RPMI8226 (cell line): ENCODE measurements at regions not wholly inside any gene's neighbourhood (a gene's known extent, or its start where the extent isn't known, plus 50 kb on each side); places are given as distances from the start of the nearest gene placed in this dataset.

Source experiments
- DNase-seq: peaks from one replicate; pipeline ENCODE4 v3.0.0-alpha.2; 2015

DNA sequence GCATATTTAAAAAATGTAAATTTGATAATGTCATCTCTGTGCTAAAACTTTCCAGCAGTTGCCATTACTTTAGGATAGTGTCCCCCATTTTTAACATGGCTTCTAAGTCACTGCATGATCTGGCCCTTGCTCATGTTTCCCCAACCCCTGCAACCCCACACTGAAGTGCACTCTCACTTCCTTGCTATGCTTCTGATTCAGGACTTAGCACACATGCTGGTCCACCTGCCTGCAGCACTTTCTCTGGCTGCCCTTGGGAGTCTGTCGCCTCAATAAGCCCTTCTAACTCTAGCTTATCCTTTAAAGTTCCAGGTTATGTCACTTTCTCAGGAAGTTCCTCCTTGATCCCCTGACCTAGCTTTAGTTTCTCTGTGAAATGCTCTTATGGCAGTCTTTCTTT, 241.0 kb downstream of the POSTN start:
- no peak for DNase-seq

DNA sequence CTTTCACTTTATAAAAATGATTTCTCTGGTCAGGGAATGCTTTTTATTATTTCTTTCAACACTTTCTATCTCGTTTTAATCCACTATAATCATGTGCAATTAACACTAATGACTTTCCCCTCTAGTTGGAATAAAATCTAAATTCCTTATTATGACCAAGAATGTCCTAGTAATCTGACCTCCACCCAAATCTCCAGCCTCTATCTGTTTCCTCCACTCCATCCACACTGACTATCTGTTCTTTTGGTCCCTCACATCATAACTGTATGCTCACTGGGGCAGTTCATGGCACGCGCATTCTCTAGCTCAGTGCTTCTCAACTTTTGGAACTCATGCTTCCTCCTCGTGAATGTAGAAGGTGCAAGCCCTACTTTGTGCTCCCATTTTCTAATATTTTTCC, 244.7 kb downstream of the POSTN start:
- no peak for DNase-seq

DNA sequence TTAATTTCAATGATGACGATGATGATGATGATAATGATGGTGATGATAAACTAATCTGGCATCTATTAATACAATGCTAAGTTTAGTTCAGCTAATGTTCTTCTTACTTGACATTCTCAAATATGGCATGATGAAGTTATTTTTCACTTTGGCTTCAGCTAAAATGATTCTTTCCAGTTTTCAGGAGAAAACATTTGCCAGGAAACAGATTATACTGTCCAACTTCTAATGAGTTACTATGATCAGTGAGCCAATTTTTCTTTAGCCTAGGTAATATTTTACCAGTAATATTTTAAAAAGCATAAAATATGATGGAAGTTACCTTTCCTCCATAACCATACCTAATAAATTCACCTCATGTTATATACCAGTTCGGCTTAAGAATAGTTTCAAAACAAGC, 245.7 kb upstream of the CSNK1A1L start:
- DNase-seq, result no peak

DNA sequence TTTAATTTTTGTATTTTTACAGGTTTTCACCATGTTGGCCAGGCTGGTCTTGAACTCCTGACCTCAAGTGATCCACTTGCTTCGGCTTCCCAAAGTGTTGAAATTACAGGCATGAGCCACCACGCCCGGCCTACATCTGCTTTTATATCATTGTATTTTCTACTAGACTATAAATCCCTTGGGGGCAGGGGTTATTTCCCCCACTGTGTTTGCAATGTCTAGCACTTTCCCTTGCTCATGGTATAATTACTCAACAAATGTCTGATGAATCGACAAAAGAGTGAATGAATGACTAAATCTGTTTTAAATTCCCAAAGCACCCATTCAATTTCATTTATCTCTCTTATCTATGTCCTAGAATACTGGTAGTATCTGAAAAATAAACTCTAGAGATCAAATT, 244.5 kb upstream of the CSNK1A1L start:
- DNase-seq, result no peak

DNA sequence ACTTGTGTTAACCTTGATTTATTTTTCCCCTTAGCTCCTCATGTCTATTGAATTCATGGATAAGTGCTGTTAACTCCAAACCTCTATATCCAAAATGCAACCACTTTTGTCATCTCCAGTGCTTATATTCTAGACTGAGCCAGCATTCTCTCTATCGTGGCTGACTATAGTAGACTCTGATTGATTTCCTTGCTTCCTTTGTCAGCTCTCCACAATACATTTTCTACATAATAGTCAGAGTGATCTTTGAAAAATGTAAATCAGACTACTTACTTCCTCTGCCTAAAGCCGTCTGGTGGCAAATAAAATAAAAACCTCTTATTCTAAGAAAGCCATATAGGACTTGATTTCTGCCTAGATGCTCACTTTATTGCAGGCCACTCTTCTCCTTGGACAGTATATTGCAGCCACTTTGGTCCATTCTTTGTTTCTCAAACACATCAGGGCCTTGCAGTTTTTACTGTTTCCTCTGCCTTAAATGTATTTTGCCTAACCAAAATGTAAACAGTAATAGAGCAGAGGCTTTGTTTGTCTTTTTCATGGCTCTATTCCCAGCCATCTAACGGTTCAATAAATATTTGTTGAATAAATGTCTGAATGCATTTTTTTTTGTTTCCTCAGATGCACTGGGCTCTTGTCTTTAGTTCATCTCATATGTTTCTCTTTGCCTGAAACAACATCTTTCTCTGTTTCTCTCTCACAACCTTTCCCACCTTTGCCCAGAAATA, 243.6 kb upstream of the CSNK1A1L start:
- no peak for DNase-seq

DNA sequence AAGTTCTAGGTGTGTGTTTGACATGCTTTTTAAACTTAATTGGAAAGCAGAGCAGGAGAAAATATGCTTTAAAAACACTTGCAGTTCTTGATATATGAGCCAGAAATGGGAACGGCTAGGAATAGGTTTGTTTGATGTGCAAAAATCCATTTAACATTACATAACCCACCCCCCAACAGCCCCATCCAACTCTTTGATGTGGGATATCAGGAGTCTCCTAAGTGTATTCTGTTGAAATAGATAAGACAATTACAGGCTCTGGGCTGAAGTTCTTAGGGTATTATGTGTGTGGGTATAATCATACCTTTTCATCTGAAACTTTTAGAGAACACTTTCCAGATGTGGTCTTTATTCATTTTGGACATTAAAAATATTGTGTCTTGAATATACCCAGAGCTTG, 240.4 kb upstream of the CSNK1A1L start:
- no peak for DNase-seq

DNA sequence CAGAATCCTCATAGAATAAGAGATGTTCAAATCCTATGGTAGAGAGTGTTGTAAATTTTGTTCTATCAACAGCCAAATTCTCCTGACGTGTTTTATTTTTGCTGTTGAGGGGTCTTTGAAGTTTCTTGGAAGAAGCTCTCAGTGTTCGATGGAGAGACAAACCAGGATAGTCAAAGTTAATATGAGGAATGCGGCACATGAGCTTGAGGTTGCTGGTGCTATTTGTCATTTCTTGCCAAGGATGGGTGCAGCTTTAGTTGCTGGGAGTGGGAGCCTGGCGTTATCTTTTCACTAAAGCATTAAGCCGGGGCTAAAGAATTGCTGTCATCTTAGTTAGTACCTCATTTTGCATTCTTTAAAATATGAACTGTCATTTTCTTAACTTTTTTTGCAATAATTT, 239.9 kb upstream of the CSNK1A1L start:
- DNase-seq, result no peak

DNA sequence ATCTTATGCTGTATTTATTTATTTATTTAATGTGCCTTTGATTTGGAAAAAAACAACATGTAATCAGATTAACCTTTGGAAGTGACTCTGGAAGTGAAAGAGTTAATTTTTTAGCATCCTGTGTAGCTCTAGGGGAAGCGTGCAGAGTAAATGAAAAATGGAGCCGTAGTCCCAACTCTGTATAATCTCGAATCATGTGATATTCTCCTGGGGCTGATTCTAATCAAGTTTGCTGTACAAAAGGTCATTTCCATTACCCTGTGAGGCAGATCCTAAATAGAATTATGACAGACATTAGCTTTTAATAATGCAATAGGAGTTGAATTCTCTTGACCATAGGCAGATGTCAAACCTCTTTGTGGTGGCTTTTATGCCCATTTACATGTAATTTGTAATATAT, 238.6 kb upstream of the CSNK1A1L start:
- DNase-seq, result no peak

DNA sequence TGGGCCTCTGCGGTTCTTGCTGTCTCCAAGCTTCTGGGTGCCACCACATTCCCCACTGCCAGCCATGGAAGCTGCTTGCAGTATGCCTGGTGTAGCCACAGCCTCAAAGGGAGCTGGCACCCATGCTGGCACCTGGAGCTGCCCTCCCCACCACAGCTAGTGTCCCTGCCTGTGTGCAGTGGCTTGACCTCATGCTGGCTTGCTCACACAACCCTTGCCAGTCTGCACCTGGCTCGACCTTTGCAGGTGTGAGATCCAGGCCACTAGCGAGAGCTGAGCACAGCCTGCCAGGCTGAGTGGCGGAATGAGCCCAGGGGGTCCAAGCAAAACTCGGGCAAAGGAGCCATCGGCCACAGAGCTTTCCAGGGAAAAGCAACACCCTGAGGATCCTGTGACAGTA, 236.7 kb upstream of the CSNK1A1L start:
- no peak for DNase-seq

DNA sequence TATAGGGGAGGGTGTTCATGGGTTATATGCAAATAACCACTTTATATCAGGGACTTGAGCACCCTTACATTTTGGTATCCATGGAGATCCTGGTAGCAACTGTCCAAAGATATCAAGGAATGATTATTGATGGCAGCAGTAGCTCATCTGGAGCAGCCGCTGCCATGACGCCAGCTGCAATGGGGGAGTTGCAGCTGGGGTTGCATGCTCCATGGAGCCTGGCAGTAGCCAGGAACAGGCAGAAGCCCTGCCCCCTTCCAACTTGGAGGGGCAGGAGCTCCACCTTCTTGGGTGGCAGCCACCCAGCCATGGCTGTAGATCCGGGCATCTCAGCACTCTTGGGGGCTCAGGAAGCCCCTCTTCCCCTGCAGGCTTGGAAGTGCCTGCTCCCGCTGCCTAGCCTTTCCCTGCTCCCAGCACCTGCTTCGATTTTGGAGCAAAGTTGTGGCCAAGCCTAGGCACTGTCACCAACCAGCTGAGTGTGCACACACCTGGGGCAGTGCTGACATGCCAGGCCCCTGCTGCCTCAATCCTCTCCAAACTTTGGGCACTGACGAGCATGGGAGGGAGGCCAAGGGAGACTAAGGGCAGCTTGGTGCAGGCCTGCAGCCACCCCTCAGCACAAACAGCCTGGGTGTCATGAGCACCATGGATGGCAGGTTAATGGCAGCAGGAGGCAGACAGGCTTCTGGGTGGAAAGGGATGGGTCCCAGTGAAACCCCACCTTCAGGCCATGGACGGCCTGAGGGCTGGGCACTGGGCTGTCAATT, 235.6 kb upstream of the CSNK1A1L start:
- no peak for DNase-seq

DNA sequence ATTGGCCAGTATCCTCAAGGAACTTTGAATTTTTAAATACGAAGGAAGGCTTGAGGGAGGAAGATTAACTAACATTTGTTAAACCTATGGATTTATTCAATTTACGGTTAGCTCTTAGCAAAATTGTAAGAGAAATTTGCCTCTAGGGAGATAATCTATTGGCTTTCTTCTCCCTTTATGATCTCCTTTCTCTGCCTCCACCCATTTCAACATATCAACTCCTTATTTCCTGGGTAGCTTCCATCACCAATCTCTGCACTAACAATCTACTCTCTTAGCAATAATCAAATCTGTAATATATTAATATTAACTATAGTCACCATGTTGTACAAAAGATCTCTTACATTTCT, 233.9 kb upstream of the CSNK1A1L start:
- no peak for DNase-seq

DNA sequence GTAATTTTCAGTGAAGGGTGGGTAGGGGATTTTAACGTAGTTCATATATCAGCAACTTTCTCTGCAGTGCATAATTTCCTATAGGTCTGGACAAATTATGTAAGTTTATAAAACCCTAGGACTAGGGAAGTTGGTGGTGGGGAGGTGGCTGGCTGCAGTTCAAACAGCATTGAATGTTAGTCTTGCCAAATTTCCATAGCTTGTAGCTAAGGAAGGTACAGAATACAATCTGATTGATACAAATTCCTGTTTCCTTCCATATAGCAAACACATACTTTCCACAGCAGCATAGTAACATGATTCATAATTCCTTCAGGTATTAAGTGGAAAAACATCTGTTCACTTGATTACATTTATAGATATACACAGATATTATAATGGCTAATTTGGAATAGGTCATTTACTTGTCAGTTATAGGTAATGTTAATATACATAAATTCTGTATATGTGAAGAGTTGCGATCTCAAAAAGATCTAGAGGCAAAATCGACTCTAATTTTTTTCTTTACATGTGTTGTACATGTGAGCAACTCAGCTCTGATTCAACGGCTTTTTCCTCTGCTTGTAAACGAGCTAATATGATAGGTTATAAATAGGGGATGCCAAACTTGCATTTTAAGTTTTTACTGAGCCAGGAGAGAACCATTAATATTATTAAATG, 233.4 kb upstream of the CSNK1A1L start:
- no peak for DNase-seq

DNA sequence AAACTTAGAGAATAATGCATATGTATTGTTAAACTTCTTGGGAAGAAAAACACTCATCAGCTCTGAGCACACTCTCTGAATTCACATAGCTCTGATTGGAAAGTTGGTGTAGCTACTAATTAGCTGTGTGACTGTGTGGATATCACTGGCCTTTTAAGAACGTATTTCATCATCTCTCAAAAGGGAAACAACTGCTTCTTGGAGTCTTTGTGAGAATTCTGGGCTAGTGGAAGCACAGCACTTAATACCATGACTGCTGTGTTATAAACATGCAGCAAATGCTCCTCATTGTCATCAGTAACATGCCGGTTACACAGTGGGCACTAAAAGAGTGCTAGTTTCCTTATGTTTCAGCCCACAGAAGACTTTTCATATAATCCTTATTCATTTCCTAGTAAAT, 220.9 kb upstream of the CSNK1A1L start:
- DNase-seq, result no peak

DNA sequence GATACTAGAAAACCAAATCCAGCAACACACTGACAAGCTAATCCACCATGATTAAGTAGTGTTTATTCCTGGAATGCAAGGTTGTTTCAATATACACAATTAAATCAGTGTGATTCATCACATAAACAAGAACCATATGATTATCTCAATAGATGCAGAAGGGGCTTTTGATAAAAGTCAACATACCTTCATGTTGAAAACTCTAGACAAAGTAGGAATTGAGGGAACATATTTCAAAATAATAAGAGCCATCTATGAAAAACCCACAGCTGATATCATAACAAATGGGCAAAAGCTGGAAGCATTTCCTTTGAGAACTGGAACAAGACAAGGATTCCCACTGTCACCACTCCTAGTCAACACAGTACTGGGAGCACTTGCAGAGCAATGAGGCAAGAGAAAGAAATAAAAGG, 213.6 kb upstream of the CSNK1A1L start:
- no peak for DNase-seq

DNA sequence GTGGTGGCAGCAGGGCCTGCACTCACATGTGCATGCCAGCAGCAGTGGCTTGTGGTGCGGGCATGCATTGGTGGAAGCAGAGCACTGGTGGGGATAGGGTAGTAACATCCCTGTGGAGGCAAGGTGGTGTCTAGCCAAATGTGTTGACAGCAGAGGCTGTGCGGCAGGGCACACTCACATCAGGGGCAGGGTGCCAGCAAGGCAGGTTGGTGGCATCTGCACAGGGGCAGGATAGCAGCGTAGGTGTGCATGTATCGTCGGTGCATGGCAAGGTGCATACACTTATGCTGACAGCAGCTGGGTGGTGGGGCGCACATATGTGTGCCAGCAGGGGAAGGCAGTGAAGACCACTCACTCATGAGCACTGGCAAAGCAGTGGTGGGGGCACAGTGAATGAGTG, 211.5 kb upstream of the CSNK1A1L start:
- no peak for DNase-seq

DNA sequence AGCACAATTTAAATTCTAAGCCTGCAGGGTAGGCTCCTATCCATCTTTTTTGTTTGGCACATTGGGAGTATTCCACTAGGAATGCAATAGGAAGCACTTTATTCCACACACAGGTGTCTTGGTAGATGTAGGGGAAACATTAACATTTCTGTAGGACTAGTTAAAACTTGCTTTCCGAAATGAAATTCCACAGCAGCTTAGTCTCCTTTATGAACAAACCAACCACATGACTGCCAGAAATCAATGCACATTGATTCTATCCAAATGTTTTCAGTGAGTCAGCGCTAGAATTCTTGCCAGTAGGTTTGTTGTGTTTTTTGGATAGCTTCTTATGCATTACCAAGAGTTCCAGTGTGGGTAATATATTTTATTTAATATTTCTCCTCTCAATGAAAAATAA, 207.9 kb upstream of the CSNK1A1L start:
- no peak for DNase-seq

DNA sequence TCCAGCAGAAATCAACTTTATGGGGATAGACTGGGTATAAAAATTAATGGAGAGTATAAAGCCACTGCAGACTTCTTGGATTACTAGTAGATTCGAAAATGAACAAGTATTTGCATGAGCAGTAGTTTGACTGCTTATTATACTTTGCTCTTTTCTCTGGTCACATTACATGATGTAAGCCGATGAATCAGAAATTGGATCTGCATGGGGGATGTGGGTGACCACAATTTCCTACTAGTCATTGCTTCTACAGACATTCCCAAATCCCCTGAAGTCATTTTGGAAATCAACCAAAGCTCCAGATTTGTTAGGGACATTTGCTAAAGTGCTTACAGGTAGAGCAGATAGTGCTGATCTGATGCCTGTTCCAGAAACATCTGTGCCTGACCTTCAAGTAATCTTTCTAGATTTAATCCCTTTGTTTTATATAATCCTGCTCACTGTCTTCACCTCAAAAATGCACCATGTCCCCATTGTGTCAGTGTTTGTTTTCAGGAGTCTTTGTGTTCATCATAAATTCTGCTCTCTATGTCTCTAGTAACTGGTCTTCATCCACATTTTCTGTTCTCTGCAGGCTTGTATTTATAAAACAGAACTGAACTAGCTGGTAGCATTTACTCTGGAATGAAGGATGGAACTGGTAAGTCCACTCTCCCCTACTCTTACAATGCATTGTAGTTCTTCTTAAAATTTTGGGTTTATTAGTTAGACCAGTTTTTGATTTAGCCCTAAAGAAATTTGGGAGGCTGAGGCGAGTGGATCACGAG, 201.5 kb upstream of the CSNK1A1L start:
- DNase-seq, result no peak

DNA sequence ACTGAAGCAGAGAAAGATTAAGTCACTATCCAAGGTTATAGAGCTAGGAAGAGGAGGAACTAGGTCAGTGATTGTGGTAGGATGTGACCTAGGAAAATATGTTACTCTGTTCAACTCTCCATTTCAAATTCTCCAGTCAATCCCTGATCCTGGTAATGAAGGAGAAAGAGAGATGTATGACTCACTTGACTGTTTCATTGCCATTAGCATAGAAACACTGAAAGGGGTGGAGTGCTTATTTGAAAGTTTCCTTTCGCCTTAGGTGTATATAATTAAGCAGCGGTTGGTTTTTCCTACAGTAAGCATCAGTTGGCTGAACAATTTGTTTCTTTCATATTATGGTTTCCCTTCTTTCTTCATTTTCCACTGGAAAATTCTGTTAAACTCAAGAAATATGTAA, 198.1 kb upstream of the CSNK1A1L start:
- DNase-seq, result no peak

DNA sequence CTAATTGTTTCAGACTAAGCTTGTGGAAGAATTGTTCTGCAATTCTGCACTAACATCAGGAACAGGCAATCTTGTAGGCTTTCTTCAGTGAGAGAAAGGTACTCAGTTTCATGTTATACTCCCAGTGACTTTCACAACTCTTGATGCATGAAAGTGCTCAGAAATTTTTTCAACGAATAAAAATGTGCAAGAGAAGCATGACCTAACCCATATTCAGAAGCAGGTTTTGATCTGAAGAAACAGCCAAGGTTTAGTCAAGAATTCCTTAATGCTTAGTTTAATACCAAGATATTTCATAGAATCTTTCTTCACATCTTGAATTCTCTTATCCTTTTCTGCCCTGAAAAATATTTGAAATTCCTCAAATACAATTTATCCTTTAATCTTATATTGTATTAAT, 197.2 kb upstream of the CSNK1A1L start:
- DNase-seq, result no peak

DNA sequence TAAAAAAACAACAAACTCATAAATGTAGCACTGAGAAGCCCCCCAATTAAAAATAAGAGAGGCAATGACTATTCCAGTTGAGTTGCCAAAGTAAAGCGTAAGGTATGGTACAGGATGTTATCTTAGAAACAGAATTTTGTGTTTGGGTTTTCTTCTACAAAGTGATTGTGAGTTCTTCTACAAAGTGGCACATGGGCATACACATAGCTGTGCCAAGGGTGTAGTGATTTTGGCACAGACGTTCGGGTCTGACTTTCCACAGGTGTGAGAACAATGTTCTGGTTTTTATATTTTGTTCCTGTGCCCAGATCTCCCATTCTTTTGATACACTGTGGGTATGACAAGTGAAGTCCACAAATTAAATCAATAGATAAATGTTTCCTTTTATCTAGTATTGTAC, 190.1 kb upstream of the CSNK1A1L start:
- DNase-seq, result no peak

DNA sequence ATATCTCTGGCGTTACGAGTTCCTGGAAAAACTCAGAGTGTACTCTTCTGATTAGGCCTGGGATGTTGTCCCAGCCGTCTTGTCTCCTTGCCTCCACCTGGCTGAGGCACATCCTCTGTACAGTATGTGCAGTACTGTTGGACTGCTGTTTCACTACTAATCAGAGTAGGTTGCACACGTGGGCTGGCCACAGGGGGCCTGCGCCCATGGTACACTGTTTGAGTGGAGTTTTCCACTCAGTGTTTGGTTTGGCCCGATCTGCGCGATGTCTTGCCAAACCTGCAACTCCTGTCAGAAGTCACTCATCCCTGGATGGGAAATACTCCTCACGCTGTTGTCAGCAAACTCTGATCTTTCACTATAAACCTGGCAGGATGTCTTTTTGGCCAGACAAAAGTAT, 189.6 kb upstream of the CSNK1A1L start:
- DNase-seq, result no peak

DNA sequence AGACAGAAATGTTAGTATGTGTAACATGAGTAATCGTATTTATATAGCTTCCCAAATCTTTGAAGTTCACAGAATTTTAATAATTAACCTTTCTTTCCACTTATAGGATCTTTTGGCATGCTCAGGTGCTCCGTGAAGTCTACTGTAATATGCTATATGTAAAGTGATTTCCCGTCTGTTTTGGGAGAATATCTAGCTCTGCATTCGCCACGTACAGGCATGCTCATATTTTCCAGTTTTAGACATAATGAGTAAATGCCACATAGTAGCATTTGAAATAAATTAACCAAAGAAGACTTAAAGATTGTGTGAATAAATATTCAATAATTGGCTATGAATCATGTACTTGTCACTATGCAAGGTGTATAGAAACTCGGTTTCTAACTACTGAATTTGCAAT, 189.0 kb upstream of the CSNK1A1L start:
- DNase-seq, result no peak

DNA sequence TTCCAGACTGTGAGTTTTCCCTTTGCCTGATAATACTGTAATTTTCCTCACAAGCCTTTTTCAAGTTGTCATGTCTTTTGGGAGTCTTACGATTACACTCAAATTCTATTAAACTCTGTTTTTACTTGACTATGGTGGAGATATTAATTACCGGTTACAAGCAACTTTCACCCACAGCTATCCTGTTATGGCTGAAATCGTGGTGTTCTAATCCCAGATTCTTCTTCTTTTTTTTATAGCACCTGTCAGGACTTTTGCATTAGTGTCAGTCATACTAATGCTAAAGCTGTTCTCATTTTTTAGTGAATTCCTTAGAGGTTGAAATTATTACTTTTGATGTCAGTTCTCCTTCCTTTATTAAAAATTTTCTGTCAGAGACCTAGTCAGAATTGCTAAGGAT, 187.8 kb upstream of the CSNK1A1L start:
- DNase-seq, result no peak
